Stimulated activated CD8-positive, alpha-beta memory T cell treated with anti-CD3 and anti-CD28 coated beads, Interleukin-12 subunit alpha, Interleukin-12 subunit beta, amount 100 ng/mL, for 1 hour (primary cell): ENCODE measurements at regions not wholly inside any gene's neighbourhood (a gene's known extent, or its start where the extent isn't known, plus 50 kb on each side); places are given as distances from the start of the nearest gene placed in this dataset.
"Not testable (repeated sequence)": the region's sequence is repeated elsewhere in the genome, so short reads cannot be mapped to it uniquely, and the experiment has no call there.

Source experiments
- DNase-seq: peaks from one replicate; pipeline ENCODE4 v3.0.0-alpha.2; 2020; ENCODE audit warnings: low read depth

GRCh38 chr7:136533732-136534131 lies 334.7 kb upstream of the CHRM2 start:
- no peak for DNase-seq

- no peak for DNase-seq
Observed at GRCh38 chr7:136530831-136531230, 337.6 kb upstream of the CHRM2 start.

- no peak for DNase-seq
Observed at GRCh38 chr7:136528329-136528728, 340.1 kb upstream of the CHRM2 start.

- no peak for DNase-seq
Observed at GRCh38 chr7:136527554-136527953, 340.9 kb upstream of the CHRM2 start.

GRCh38 chr7:136526408-136527105 lies 341.9 kb upstream of the CHRM2 start:
- no peak for DNase-seq

GRCh38 chr7:136523571-136523970 lies 344.9 kb upstream of the CHRM2 start:
- no peak for DNase-seq

- no peak for DNase-seq
Observed at GRCh38 chr7:136517971-136518370, 350.5 kb upstream of the CHRM2 start.

GRCh38 chr7:136514776-136515175 lies 353.7 kb upstream of the CHRM2 start:
- DNase-seq: no peak

- no peak for DNase-seq
Observed at GRCh38 chr7:136513744-136514143, 354.7 kb upstream of the CHRM2 start.

GRCh38 chr7:136509466-136509865 lies 359.0 kb upstream of the CHRM2 start:
- no peak for DNase-seq

GRCh38 chr7:136502162-136502561 lies 366.3 kb upstream of the CHRM2 start:
- DNase-seq: no peak

GRCh38 chr7:136501151-136501550 lies 367.3 kb upstream of the CHRM2 start:
- no peak for DNase-seq

GRCh38 chr7:136496551-136496950 lies 371.9 kb upstream of the CHRM2 start:
- no peak for DNase-seq

GRCh38 chr7:136495081-136495480 lies 373.4 kb upstream of the CHRM2 start:
- no peak for DNase-seq

GRCh38 chr7:136492366-136492765 lies 376.1 kb upstream of the CHRM2 start:
- DNase-seq: no peak

GRCh38 chr7:136489808-136490207 lies 378.6 kb upstream of the CHRM2 start:
- no peak for DNase-seq

GRCh38 chr7:136480901-136481300 lies 387.6 kb upstream of the CHRM2 start:
- no peak for DNase-seq

- no peak for DNase-seq
Observed at GRCh38 chr7:136479922-136480321, 388.5 kb upstream of the CHRM2 start.

GRCh38 chr7:136470179-136470578 lies 398.3 kb upstream of the CHRM2 start:
- DNase-seq: no peak

- DNase-seq: no peak
Observed at GRCh38 chr7:136452949-136453348, 415.5 kb upstream of the CHRM2 start.

GRCh38 chr7:136446751-136447150 lies 421.7 kb upstream of the CHRM2 start:
- no peak for DNase-seq

GRCh38 chr7:136441835-136442234 lies 426.6 kb upstream of the CHRM2 start:
- no peak for DNase-seq

- not testable (repeated sequence) for DNase-seq
Observed at GRCh38 chr7:136431736-136432135, 436.7 kb upstream of the CHRM2 start.

GRCh38 chr7:136424058-136424457 lies 444.4 kb upstream of the CHRM2 start:
- DNase-seq: no peak
